HCT116 (cell line): ENCODE measurements at regions not wholly inside any gene's neighbourhood (a gene's known extent, or its start where the extent isn't known, plus 50 kb on each side); places are given as distances from the start of the nearest gene placed in this dataset.

ENCODE experiments used
- ATAC-seq: fragments of 200-7000 bp; cut with Tn5 transposase; 2 replicates; pipeline ENCODE4 v1.9.1; 2020; ENCODE audit warnings: mild to moderate bottlenecking, moderate library complexity
- BruUV-seq: library from RNA; stranded (reverse); fragments of 400-500 nt; replicated peaks from 2 replicates; lab custom pipeline; 2021; lab: Mats Ljungman, UMichigan
- CTCF ChIA-PET: fragments of 300-600 bp; sonication (Branson Sonifier 250); formaldehyde crosslinking; loops from one replicate; lab custom pipeline; 2021; ENCODE audit warnings: antibody characterized with exemption; lab: Charles Lee
- POLR2A ChIA-PET: fragments of 300-600, 350-600 bp; sonication (Branson Sonifier 250); formaldehyde crosslinking; loops from one replicate; lab custom pipeline; 2021; ENCODE audit warnings: antibody characterized with exemption; lab: Charles Lee
- RAD21 ChIA-PET, 2 experiments: fragments of 300-600 bp; sonication (Branson Sonifier 250); formaldehyde crosslinking; loops; one replicate each; lab custom pipeline; 2023; ENCODE audit warnings: low total read pairs in 2 of 2; ENCODE audit not compliant: uncharacterized antibody in 2 of 2, unreplicated experiment in 2 of 2, low non-redundant PET in 1 of 2; lab: Charles Lee
- DNase-seq: peaks from one replicate; pipeline ENCODE4 v3.0.0-alpha.2; 2010; ENCODE audit warnings: low read depth, low spot score
- H2AFZ ChIP-seq: fragments of 200-600 bp; shearing (Covaris generic), sonication (generic); 2 replicates; pipeline ENCODE4 v1.6.1; 2017; ENCODE audit warnings: low read depth, mixed run types, mixed read lengths, antibody characterized with exemption, low read length; ENCODE audit not compliant: poor library complexity, severe bottlenecking
- H3K27ac ChIP-seq: 2 replicates; pipeline ENCODE4 v1.5.1; 2012; ENCODE audit warnings: low read depth, low read length
- H3K27me3 ChIP-seq: fragments of 200-600 bp; sonication (generic); 2 replicates; pipeline ENCODE4 v1.6.1; 2016; ENCODE audit warnings: mixed run types, low read length, mixed read lengths; ENCODE audit not compliant: insufficient read depth
- H3K36me3 ChIP-seq, 2 experiments: fragments of 200-500 bp in 1 of 2; fragments of 200-600 bp in 1 of 2; sonication (Bioruptor generic) in 1 of 2; sonication (generic) in 1 of 2; 2 replicates each; pipeline versions ENCODE4 v1.5.1 to v1.6.1; 2014 to 2016; ENCODE audit warnings: low read length in 2 of 2, inconsistent platforms in 1 of 2, mixed read lengths in 1 of 2, mixed run types in 1 of 2; ENCODE audit not compliant: insufficient read depth in 2 of 2, control insufficient read depth in 1 of 2
- H3K4me1 ChIP-seq, 2 experiments: fragments of 200-600 bp in 1 of 2; sonication (generic) in 1 of 2; 2 replicates each; pipeline versions ENCODE4 v1.5.1 to v1.6.1; 2012 to 2017; ENCODE audit warnings: low read length in 2 of 2, inconsistent platforms in 1 of 2, mild to moderate bottlenecking in 1 of 2, mixed read lengths in 1 of 2, mixed run types in 1 of 2, moderate library complexity in 1 of 2; ENCODE audit not compliant: insufficient read depth in 2 of 2, control insufficient read depth in 1 of 2
- H3K4me2 ChIP-seq: fragments of 200-600 bp; sonication (generic); 2 replicates; pipeline ENCODE4 v1.6.1; 2017; ENCODE audit warnings: mixed run types, low read length, mixed read lengths
- H3K4me3 ChIP-seq, 2 experiments: fragments of 200-600 bp in 1 of 2; sonication (generic) in 1 of 2; replicated peaks in 1 of 2; 2 replicates each; pipeline ENCODE4 v1.5.1; 2011 to 2016; ENCODE audit warnings: low read length in 2 of 2, control low read depth in 1 of 2, low read depth in 1 of 2, mild to moderate bottlenecking in 1 of 2, mixed read lengths in 1 of 2, mixed run types in 1 of 2
- H3K79me2 ChIP-seq: fragments of 200-600 bp; sonication (generic); 2 replicates; pipeline ENCODE4 v1.6.1; 2017; ENCODE audit warnings: mild to moderate bottlenecking, mixed run types, low read length, moderate library complexity, mixed read lengths; ENCODE audit not compliant: insufficient read depth
- H3K9ac ChIP-seq: fragments of 200-600 bp; sonication (generic); 2 replicates; pipeline ENCODE4 v1.6.1; 2016; ENCODE audit warnings: low read length, mixed read lengths
- H3K9me2 ChIP-seq: fragments of 200-600 bp; sonication (generic), shearing (Covaris generic); 2 replicates; pipeline ENCODE4 v1.6.1; 2017; ENCODE audit warnings: mixed run types, mild to moderate bottlenecking, moderate library complexity; ENCODE audit not compliant: insufficient read depth
- H3K9me3 ChIP-seq, 2 experiments: fragments of 200-500 bp in 1 of 2; fragments of 200-600 bp in 1 of 2; sonication (Bioruptor generic) in 1 of 2; sonication (generic) in 1 of 2; 2 replicates each; pipeline ENCODE4 v1.6.1; 2014 to 2017; ENCODE audit warnings: low read length in 2 of 2, mixed read lengths in 2 of 2, inconsistent platforms in 1 of 2, low read depth in 1 of 2, mild to moderate bottlenecking in 1 of 2, mixed run types in 1 of 2, moderate library complexity in 1 of 2; ENCODE audit not compliant: control insufficient read depth in 1 of 2, insufficient read depth in 1 of 2
- H4K20me1 ChIP-seq: fragments of 200-600 bp; sonication (generic), shearing (Covaris generic); 2 replicates; pipeline ENCODE4 v1.6.1; 2017; ENCODE audit warnings: mixed run types, mild to moderate bottlenecking, moderate library complexity; ENCODE audit not compliant: insufficient read depth
- ATF3 ChIP-seq: IDR thresholded peaks from 2 replicates; pipeline ENCODE4 v1.6.1; 2012
- CBX3 ChIP-seq: IDR thresholded peaks from 2 replicates; pipeline ENCODE4 v1.6.1; 2012; ENCODE audit warnings: low read depth
- CEBPB ChIP-seq: IDR thresholded peaks from 2 replicates; pipeline ENCODE4 v1.6.1; 2012; ENCODE audit warnings: low read depth
- EGR1 ChIP-seq: IDR thresholded peaks from 2 replicates; pipeline ENCODE4 v1.6.1; 2012; ENCODE audit warnings: low read depth
- ELF1 ChIP-seq: IDR thresholded peaks from 2 replicates; pipeline ENCODE4 v1.6.1; 2012; ENCODE audit warnings: low read depth, borderline replicate concordance
- EZH2phosphoT487 ChIP-seq: fragments of 200-600 bp; IDR thresholded peaks from 2 replicates; pipeline ENCODE4 v1.6.1; 2018; ENCODE audit warnings: antibody characterized with exemption, borderline replicate concordance
- FOSL1 ChIP-seq: IDR thresholded peaks from 2 replicates; pipeline ENCODE4 v1.6.1; 2012; ENCODE audit warnings: low read depth
- JUND ChIP-seq: IDR thresholded peaks from 2 replicates; pipeline ENCODE4 v1.6.1; 2012
- POLR2AphosphoS5 ChIP-seq: IDR thresholded peaks from 2 replicates; pipeline ENCODE4 v1.6.1; 2011; ENCODE audit warnings: mild to moderate bottlenecking, low read depth, low read length, moderate library complexity
- REST ChIP-seq: IDR thresholded peaks from 2 replicates; pipeline ENCODE4 v1.6.1; 2012; ENCODE audit warnings: low read depth
- SP1 ChIP-seq: IDR thresholded peaks from 2 replicates; pipeline ENCODE4 v1.6.1; 2012; ENCODE audit warnings: low read depth
- TCF7L2 ChIP-seq: IDR thresholded peaks from 2 replicates; pipeline ENCODE4 v1.7.0; 2011; ENCODE audit warnings: borderline replicate concordance, inconsistent platforms; ENCODE audit not compliant: insufficient read depth, insufficient read length; ENCODE audit errors: extremely low read depth
- YY1 ChIP-seq: IDR thresholded peaks from 2 replicates; pipeline ENCODE4 v1.6.1; 2011; ENCODE audit warnings: low read length, low read depth, moderate library complexity, mild to moderate bottlenecking; ENCODE audit not compliant: insufficient replicate concordance; ENCODE audit errors: extremely low read depth
- ZBTB33 ChIP-seq: IDR thresholded peaks from 2 replicates; pipeline ENCODE4 v1.6.1; 2011; ENCODE audit warnings: mild to moderate bottlenecking, low read length, moderate library complexity; ENCODE audit not compliant: insufficient replicate concordance; ENCODE audit errors: extremely low read depth
- ZFX ChIP-seq: fragments of 450-650 bp; IDR thresholded peaks from 2 replicates; pipeline ENCODE4 v1.6.1; 2017
- ZNF274 ChIP-seq: fragments of 200-500 bp; sonication (Bioruptor generic); IDR thresholded peaks from 2 replicates; pipeline ENCODE4 v1.6.1; 2014; ENCODE audit warnings: mild to moderate bottlenecking, low read depth, low read length, inconsistent platforms
- intact Hi-C: fragments of 100-400 bp; cut with micrococcal nuclease; formaldehyde crosslinking; loops from 2 replicates; pipeline ENCODE4 v1.10.0; 2022
- TF ChIP-seq, protein P1 (sequence below), 3 experiments: fragments of 200-600 bp in 1 of 3; sonication (generic) in 1 of 3; IDR thresholded peaks in 2 of 3; conservative IDR thresholded peaks in 1 of 3; 2 replicates each; pipeline ENCODE4 v1.5.1; 2012 to 2017; ENCODE audit warnings: low read depth in 2 of 3, low read length in 2 of 3, antibody characterized with exemption in 1 of 3, borderline replicate concordance in 1 of 3, control low read depth in 1 of 3, mild to moderate bottlenecking in 1 of 3, mixed read lengths in 1 of 3, mixed run types in 1 of 3, moderate library complexity in 1 of 3; ENCODE audit not compliant: insufficient read depth in 1 of 3

GRCh38 chrX:128698573-128699181 lies 646.5 kb upstream of the ACTRT1 start:
- no peak overlapping the region for H3K9ac ChIP-seq
- ChIA-PET RAD21 (no interaction called here), POLR2A (no interaction called here), CTCF (no interaction called here)
- no peaks in the 10 kb centered on the region for H3K4me1 ChIP-seq
- no peak overlapping the region for H2AFZ ChIP-seq
- no peaks in the 10 kb centered on the region for H3K9me2 ChIP-seq
- H3K36me3 ChIP-seq, result no peaks in the 10 kb centered on the region
- H3K27me3 ChIP-seq, result no peaks in the 10 kb centered on the region
- no peaks in the 10 kb centered on the region for H3K9me3 ChIP-seq
- no peak for DNase-seq
- H3K27ac ChIP-seq, result no peak overlapping the region
- no peaks in the 10 kb centered on the region for H4K20me1 ChIP-seq
- TF ChIP-seq CEBPB (no peak), SP1 (no peak), REST (no peak), EGR1 (no peak), CBX3 (no peak), ZNF274 (no peak), ATF3 (no peak), TCF7L2 (no peak), FOSL1 (no peak), JUND (no peak), ELF1 (no peak), POLR2AphosphoS5 (no peak), ZBTB33 (no peak), EZH2phosphoT487 (no peak), YY1 (no peak), ZFX (no peak)
- TF ChIP-seq, protein P1, sequence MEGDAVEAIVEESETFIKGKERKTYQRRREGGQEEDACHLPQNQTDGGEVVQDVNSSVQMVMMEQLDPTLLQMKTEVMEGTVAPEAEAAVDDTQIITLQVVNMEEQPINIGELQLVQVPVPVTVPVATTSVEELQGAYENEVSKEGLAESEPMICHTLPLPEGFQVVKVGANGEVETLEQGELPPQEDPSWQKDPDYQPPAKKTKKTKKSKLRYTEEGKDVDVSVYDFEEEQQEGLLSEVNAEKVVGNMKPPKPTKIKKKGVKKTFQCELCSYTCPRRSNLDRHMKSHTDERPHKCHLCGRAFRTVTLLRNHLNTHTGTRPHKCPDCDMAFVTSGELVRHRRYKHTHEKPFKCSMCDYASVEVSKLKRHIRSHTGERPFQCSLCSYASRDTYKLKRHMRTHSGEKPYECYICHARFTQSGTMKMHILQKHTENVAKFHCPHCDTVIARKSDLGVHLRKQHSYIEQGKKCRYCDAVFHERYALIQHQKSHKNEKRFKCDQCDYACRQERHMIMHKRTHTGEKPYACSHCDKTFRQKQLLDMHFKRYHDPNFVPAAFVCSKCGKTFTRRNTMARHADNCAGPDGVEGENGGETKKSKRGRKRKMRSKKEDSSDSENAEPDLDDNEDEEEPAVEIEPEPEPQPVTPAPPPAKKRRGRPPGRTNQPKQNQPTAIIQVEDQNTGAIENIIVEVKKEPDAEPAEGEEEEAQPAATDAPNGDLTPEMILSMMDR (IDR thresholded peaks at IDR 0.05 in 2 of 3, conservative IDR thresholded peaks at IDR 0.05 in 1 of 3; ENCODE audit: borderline replicate concordance in 1 of 3, insufficient read depth in 1 of 3, low read depth in 2 of 3, low read length in 2 of 3), result no peak
- no peak overlapping the region for H3K4me2 ChIP-seq
- H3K4me3 ChIP-seq, result no peak overlapping the region
- intact Hi-C loops, result no loop called here
- H3K79me2 ChIP-seq, result no peaks in the 10 kb centered on the region
- no TSS peak for BruUV-seq
- ATAC-seq, result no peak
